Gastrocnemius medialis (tissue), 4 donors: ENCODE measurements at regions not wholly inside any gene's neighbourhood (a gene's known extent, or its start where the extent isn't known, plus 50 kb on each side); places are given as distances from the start of the nearest gene placed in this dataset.

ENCODE experiments used
- CTCF ChIP-seq, 5 experiments: fragments of 450-650 bp in 3 of 5; fragments of 200-600 bp in 2 of 5; sonication (generic) in 2 of 5; IDR thresholded peaks in 4 of 5; conservative IDR thresholded peaks in 1 of 5; 1 replicate in 4 of 5; 2 replicates in 1 of 5; pipeline ENCODE4 v1.5.1; 2016 to 2019; ENCODE audit warnings: antibody characterized with exemption in 5 of 5, mild to moderate bottlenecking in 3 of 5, moderate library complexity in 3 of 5
- POLR2A ChIP-seq, 2 donors: fragments of 450-650 bp; IDR thresholded peaks; one replicate each; pipeline ENCODE4 v1.6.1; 2017; ENCODE audit warnings: antibody characterized with exemption in 2 of 2, mild to moderate bottlenecking in 2 of 2, moderate library complexity in 2 of 2

DNA sequence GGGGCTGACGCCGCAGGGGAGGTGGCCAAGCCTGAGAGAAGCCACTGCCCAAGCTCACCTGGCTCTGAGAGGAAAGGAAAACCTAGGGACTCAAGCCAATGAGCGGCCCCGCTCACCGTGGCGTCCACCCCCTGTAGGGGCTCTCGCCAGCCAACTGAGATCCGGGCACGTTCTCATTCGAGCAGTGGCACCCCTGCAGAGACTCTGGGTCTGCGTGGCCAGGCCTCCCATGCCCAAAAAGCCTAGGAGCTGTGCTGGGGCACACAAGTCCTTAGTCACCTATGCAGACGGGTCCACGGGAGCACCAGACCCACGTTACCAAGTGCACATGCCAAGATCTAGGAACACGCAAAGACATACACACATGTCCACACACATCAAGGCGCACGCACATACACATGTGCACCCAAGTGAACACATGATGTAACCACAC lies 106.2 kb downstream of the NCOR2 start:
- TF ChIP-seq CTCF (IDR thresholded peaks at IDR 0.05 in 4 of 5, conservative IDR thresholded peaks at IDR 0.05 in 1 of 5) (no peak), POLR2A (IDR thresholded peaks at IDR 0.05) (no peak)
